ENCODE measurements at regions not wholly inside any gene's neighbourhood (a gene's known extent, or its start where the extent isn't known, plus 50 kb on each side); places are given as distances from the start of the nearest gene placed in this dataset.

- Histone ChIP-seq H3K4me3 (no peak overlapping the region), H3K79me2 (ENCODE audit: low read depth) (no peaks in the 10 kb centered on the region), H3F3A (ENCODE audit: insufficient read depth, low read depth) (no peaks in the 10 kb centered on the region), H3K27me3 (ENCODE audit: insufficient read depth, low read depth) (no peaks in the 10 kb centered on the region), H3K9me3 (ENCODE audit: insufficient read depth, low read depth) (no peaks in the 10 kb centered on the region), H3K4me2 (no peak overlapping the region), H4K20me1 (ENCODE audit: insufficient read depth) (no peaks in the 10 kb centered on the region), H3K27ac (no peak overlapping the region), H3K4me1 (replicated peaks; ENCODE audit: insufficient read depth) (peaks cover 6% of the 10 kb centered on the region; the same call in 1 of the 2 replicates), H3K9me2 (ENCODE audit: insufficient read depth) (no peaks in the 10 kb centered on the region), H2AFZ (no peak overlapping the region), H3K36me3 (ENCODE audit: low read depth) (no peaks in the 10 kb centered on the region)
- ChIA-PET CTCF (no interaction called here), POLR2A (ENCODE audit: unreplicated experiment) (no interaction called here)
- no peak for DNase-seq
- intact Hi-C loops (cut with micrococcal nuclease; ENCODE audit: unreplicated experiment) = no loop called here
- TF ChIP-seq EZH2 (IDR thresholded peaks at IDR 0.05; ENCODE audit: low read depth) (no peak), CTCF (conservative IDR thresholded peaks at IDR 0.05) (no peak)
- BruUV-seq (replicated peaks) = no TSS peak
Measured at GRCh38 chr13:46964789-46965527, 68.1 kb upstream of the HTR2A start.

- ChIA-PET CTCF (no interaction called here), POLR2A (ENCODE audit: unreplicated experiment) (no interaction called here)
- Histone ChIP-seq H4K20me1 (ENCODE audit: insufficient read depth) (no peaks in the 10 kb centered on the region), H3K4me3 (no peak overlapping the region), H3K27ac (no peak overlapping the region), H3K9me2 (ENCODE audit: insufficient read depth) (no peaks in the 10 kb centered on the region), H2AFZ (no peak overlapping the region), H3K36me3 (ENCODE audit: low read depth) (no peaks in the 10 kb centered on the region), H3K27me3 (ENCODE audit: insufficient read depth, low read depth) (no peaks in the 10 kb centered on the region), H3K79me2 (ENCODE audit: low read depth) (no peaks in the 10 kb centered on the region), H3F3A (ENCODE audit: insufficient read depth, low read depth) (no peaks in the 10 kb centered on the region), H3K4me2 (no peak overlapping the region), H3K9me3 (ENCODE audit: insufficient read depth, low read depth) (no peaks in the 10 kb centered on the region), H3K4me1 (replicated peaks; ENCODE audit: insufficient read depth) (peaks cover 6% of the 10 kb centered on the region; the same call in 1 of the 2 replicates)
- intact Hi-C loops (cut with micrococcal nuclease; ENCODE audit: unreplicated experiment) = no loop called here
- DNase-seq = no peak
- BruUV-seq (replicated peaks) = no TSS peak
- TF ChIP-seq CTCF (conservative IDR thresholded peaks at IDR 0.05) = no peak
Measured at GRCh38 chr13:46963904-46964303, 67.1 kb upstream of the HTR2A start.

GRCh38 chr13:46962281-46962941, 65.6 kb upstream of the HTR2A start:
- ChIA-PET CTCF (interaction anchor here (0.6 to 1.6 kb wide), 4 partner anchors 11 to 973 kb away, joined by 3 to 6 read pairs (median 4); no protein-coding TSS in a partner anchor), POLR2A (ENCODE audit: unreplicated experiment) (no interaction called here)
- intact Hi-C loops (cut with micrococcal nuclease; ENCODE audit: unreplicated experiment) = no loop called here
- Histone ChIP-seq H4K20me1 (ENCODE audit: insufficient read depth) (no peaks in the 10 kb centered on the region), H3K9me2 (ENCODE audit: insufficient read depth) (no peaks in the 10 kb centered on the region), H3K27me3 (ENCODE audit: insufficient read depth, low read depth) (no peaks in the 10 kb centered on the region), H3K4me2 (no peak overlapping the region), H3K4me3 (no peak overlapping the region), H3K27ac (no peak overlapping the region), H3K4me1 (replicated peaks; ENCODE audit: insufficient read depth) (peaks cover 6% of the 10 kb centered on the region; the same call in 1 of the 2 replicates), H3F3A (ENCODE audit: insufficient read depth, low read depth) (no peaks in the 10 kb centered on the region), H2AFZ (no peak overlapping the region), H3K79me2 (ENCODE audit: low read depth) (no peaks in the 10 kb centered on the region), H3K36me3 (ENCODE audit: low read depth) (no peaks in the 10 kb centered on the region), H3K9me3 (ENCODE audit: insufficient read depth, low read depth) (no peaks in the 10 kb centered on the region)
- no peak for DNase-seq
- TF ChIP-seq CTCF (conservative IDR thresholded peaks at IDR 0.05) (peak; percentile 35; the same call in 1 of the 2 replicates), EZH2 (IDR thresholded peaks at IDR 0.05; ENCODE audit: low read depth) (no peak)
- BruUV-seq (replicated peaks) = no TSS peak

All from PC-9 (cell line).